NCI-H748 (cell line): ENCODE measurements at regions not wholly inside any gene's neighbourhood (a gene's known extent, or its start where the extent isn't known, plus 50 kb on each side); places are given as distances from the start of the nearest gene placed in this dataset.
"Not testable (repeated sequence)": the region's sequence is repeated elsewhere in the genome, so short reads cannot be mapped to it uniquely, and the experiment has no call there.

Experiments used
- DNase-seq: peaks from one replicate; lab custom pipeline; 2025; ENCODE audit not compliant: unreplicated experiment; lab: John Stamatoyannopoulos, UW

- peak; percentile 0 for DNase-seq
Measured at GRCh38 chrX:82292803-82293202, 1090.9 kb downstream of the SH3BGRL start.

- peak; percentile 37 for DNase-seq
Measured at GRCh38 chrX:82320569-82320968, 1118.7 kb downstream of the SH3BGRL start.

- DNase-seq: no peak
Measured at GRCh38 chrX:82333575-82333974, 1131.7 kb downstream of the SH3BGRL start.

GRCh38 chrX:82335772-82336171 lies 1133.9 kb downstream of the SH3BGRL start:
- peak; percentile 0 for DNase-seq

- no peak for DNase-seq
Measured at GRCh38 chrX:82342531-82342930, 1140.6 kb downstream of the SH3BGRL start.

GRCh38 chrX:82362550-82362949 lies 1145.5 kb upstream of the POU3F4 start:
- peak; percentile 75 for DNase-seq

- no peak for DNase-seq
Measured at GRCh38 chrX:82362990-82363389, 1145.1 kb upstream of the POU3F4 start.

GRCh38 chrX:82370978-82371646 lies 1137.0 kb upstream of the POU3F4 start:
- DNase-seq: no peak

- DNase-seq: no peak
Measured at GRCh38 chrX:82384401-82384800, 1123.7 kb upstream of the POU3F4 start.

- no peak for DNase-seq
Measured at GRCh38 chrX:82412858-82413257, 1095.2 kb upstream of the POU3F4 start.

- no peak for DNase-seq
Measured at GRCh38 chrX:82442281-82442680, 1065.8 kb upstream of the POU3F4 start.

- no peak for DNase-seq
Measured at GRCh38 chrX:82451725-82452124, 1056.4 kb upstream of the POU3F4 start.

- not testable (repeated sequence) for DNase-seq
Measured at GRCh38 chrX:82455852-82456251, 1052.2 kb upstream of the POU3F4 start.

GRCh38 chrX:82458207-82458754 lies 1049.8 kb upstream of the POU3F4 start:
- DNase-seq: no peak

- no peak for DNase-seq
Measured at GRCh38 chrX:82466994-82467393, 1041.1 kb upstream of the POU3F4 start.
